ENCODE measurements at regions not wholly inside any gene's neighbourhood (a gene's known extent, or its start where the extent isn't known, plus 50 kb on each side); places are given as distances from the start of the nearest gene placed in this dataset.

- Histone ChIP-seq H3K27ac (ENCODE audit: low read depth) (no peak overlapping the region), H2AFZ (no peak overlapping the region), H3K79me2 (replicated peaks; ENCODE audit: insufficient read depth) (no peaks in the 10 kb centered on the region), H3K36me3 (ENCODE audit: insufficient read depth) (no peaks in the 10 kb centered on the region), H4K20me1 (replicated peaks; ENCODE audit: insufficient read depth) (no peaks in the 10 kb centered on the region), H3K9me2 (ENCODE audit: insufficient read depth) (no peaks in the 10 kb centered on the region), H3K4me1 (ENCODE audit: insufficient read depth) (peaks cover 6% of the 10 kb centered on the region; the same call in 1 of the 2 replicates), H3K4me3 (no peak overlapping the region), H3F3A (replicated peaks; ENCODE audit: low read depth) (no peaks in the 10 kb centered on the region), H3K27me3 (ENCODE audit: insufficient read depth) (no peaks in the 10 kb centered on the region), H3K4me2 (no peak overlapping the region)
- Mint-ChIP-seq H3K9me3 (no peaks in the 10 kb centered on the region), H3K27me3 (ENCODE audit: insufficient read depth, low read depth, poor library complexity) (no peaks in the 10 kb centered on the region), H3K27ac (no peak overlapping the region), H3K4me3 (no peak overlapping the region), H3K4me1 (peaks cover 20% of the 10 kb centered on the region), H3K36me3 (ENCODE audit: low read depth) (no peaks in the 10 kb centered on the region)
- no peak for DNase-seq (ENCODE audit: low spot score)
- no peak for TF ChIP-seq POLR2AphosphoS5 (IDR thresholded peaks at IDR 0.05; ENCODE audit: low read depth)
- TF ChIP-seq EZH2phosphoT487 (IDR thresholded peaks at IDR 0.05; ENCODE audit: unreplicated experiment) = no peak
- TF ChIP-seq ZNF331 (CRISPR knock-in tag; IDR thresholded peaks at IDR 0.05; ENCODE audit: low read depth) = no peak
- TF ChIP-seq ETS1 (IDR thresholded peaks at IDR 0.05) = no peak
- no peak for ATAC-seq
These were observed 491.7 kb upstream of the AGTR1 start for GRCh38 chr3:148205977-148206376.

- Histone ChIP-seq H3K27ac (ENCODE audit: low read depth) (no peak overlapping the region), H3K36me3 (ENCODE audit: insufficient read depth) (no peaks in the 10 kb centered on the region), H3K4me2 (no peak overlapping the region), H3K79me2 (replicated peaks; ENCODE audit: insufficient read depth) (no peaks in the 10 kb centered on the region), H3K27me3 (ENCODE audit: insufficient read depth) (no peaks in the 10 kb centered on the region), H3F3A (replicated peaks; ENCODE audit: low read depth) (no peaks in the 10 kb centered on the region), H3K9me2 (ENCODE audit: insufficient read depth) (no peaks in the 10 kb centered on the region), H2AFZ (no peak overlapping the region), H3K4me3 (no peak overlapping the region), H4K20me1 (replicated peaks; ENCODE audit: insufficient read depth) (no peaks in the 10 kb centered on the region), H3K4me1 (ENCODE audit: insufficient read depth) (peaks cover 6% of the 10 kb centered on the region; the same call in 1 of the 2 replicates)
- H3K9me3 Mint-ChIP-seq = no peaks in the 10 kb centered on the region
- H3K27ac Mint-ChIP-seq = no peak overlapping the region
- H3K4me1 Mint-ChIP-seq = peaks cover 20% of the 10 kb centered on the region
- no peak for TF ChIP-seq EZH2phosphoT487 (IDR thresholded peaks at IDR 0.05; ENCODE audit: unreplicated experiment)
- TF ChIP-seq ZNF331 (CRISPR knock-in tag; IDR thresholded peaks at IDR 0.05; ENCODE audit: low read depth) = no peak
- TF ChIP-seq NANOG (IDR thresholded peaks at IDR 0.05; ENCODE audit: borderline replicate concordance) = no peak
- H3K36me3 Mint-ChIP-seq (ENCODE audit: low read depth) = no peaks in the 10 kb centered on the region
- DNase-seq (ENCODE audit: low spot score) = no peak
- no peak for ATAC-seq
- H3K27me3 Mint-ChIP-seq (ENCODE audit: insufficient read depth, low read depth, poor library complexity) = no peaks in the 10 kb centered on the region
- no peak overlapping the region for H3K4me3 Mint-ChIP-seq
These were observed 491.3 kb upstream of the AGTR1 start for GRCh38 chr3:148206446-148206845.

- Mint-ChIP-seq H3K27me3 (ENCODE audit: insufficient read depth, low read depth, poor library complexity) (no peaks in the 10 kb centered on the region), H3K4me3 (no peak overlapping the region), H3K4me1 (peaks cover 17% of the 10 kb centered on the region; the same call in 2 of the 3 replicates), H3K27ac (no peak overlapping the region), H3K9me3 (no peaks in the 10 kb centered on the region), H3K36me3 (ENCODE audit: low read depth) (no peaks in the 10 kb centered on the region)
- no peak for DNase-seq (ENCODE audit: low spot score)
- Histone ChIP-seq H3F3A (replicated peaks; ENCODE audit: low read depth) (no peaks in the 10 kb centered on the region), H3K4me3 (no peak overlapping the region), H3K4me1 (ENCODE audit: insufficient read depth) (peaks cover 6% of the 10 kb centered on the region; the same call in 1 of the 2 replicates), H3K4me2 (no peak overlapping the region), H3K9me2 (ENCODE audit: insufficient read depth) (no peaks in the 10 kb centered on the region), H3K27ac (ENCODE audit: low read depth) (no peak overlapping the region), H3K36me3 (ENCODE audit: insufficient read depth) (no peaks in the 10 kb centered on the region), H4K20me1 (replicated peaks; ENCODE audit: insufficient read depth) (no peaks in the 10 kb centered on the region), H2AFZ (no peak overlapping the region), H3K79me2 (replicated peaks; ENCODE audit: insufficient read depth) (no peaks in the 10 kb centered on the region), H3K27me3 (ENCODE audit: insufficient read depth) (no peaks in the 10 kb centered on the region)
- ATAC-seq = no peak
- no peak for TF ChIP-seq NANOG (IDR thresholded peaks at IDR 0.05; ENCODE audit: borderline replicate concordance)
- TF ChIP-seq EZH2phosphoT487 (IDR thresholded peaks at IDR 0.05; ENCODE audit: unreplicated experiment) = no peak
- no peak for TF ChIP-seq ZNF114 (CRISPR knock-in tag; IDR thresholded peaks at IDR 0.05)
- no peak for TF ChIP-seq ZNF462 (CRISPR knock-in tag; IDR thresholded peaks at IDR 0.05)
- no peak for TF ChIP-seq STAT1 (IDR thresholded peaks at IDR 0.05; ENCODE audit: unreplicated experiment)
These were observed 488.7 kb upstream of the AGTR1 start for GRCh38 chr3:148208975-148209374.

Measured in GM23338 (cell line).